ENCODE measurements at regions not wholly inside any gene's neighbourhood (a gene's known extent, or its start where the extent isn't known, plus 50 kb on each side); places are given as distances from the start of the nearest gene placed in this dataset.

- no peak for TF ChIP-seq ZNF274 (IDR thresholded peaks at IDR 0.05; ENCODE audit: low read depth, low read length)
- no peak for TF ChIP-seq YY1 (IDR thresholded peaks at IDR 0.05; ENCODE audit: insufficient read depth, insufficient read length)
These were observed 402.4 kb downstream of the ETS1 start for GRCh38 chr11:128184981-128185380.
